ENCODE measurements at regions not wholly inside any gene's neighbourhood (a gene's known extent, or its start where the extent isn't known, plus 50 kb on each side); places are given as distances from the start of the nearest gene placed in this dataset.

GRCh38 chr2:100198461-100199230, 56.3 kb upstream of the AFF3 start:
- H3K27ac ChIP-seq: peak overlapping the region; percentile 74
- no peaks in the 10 kb centered on the region for H3K9me3 ChIP-seq (ENCODE audit: low read depth)
- no peaks in the 10 kb centered on the region for H3K27me3 ChIP-seq
- no peak for DNase-seq (ENCODE audit: low read depth in 1 of 2, low spot score in 1 of 2)
- no peak overlapping the region for H3K4me3 ChIP-seq
- H3K4me1 ChIP-seq (ENCODE audit: low read depth): peaks cover 18% of the 10 kb centered on the region
- no peak for TF ChIP-seq CTCF (IDR thresholded peaks at IDR 0.05; ENCODE audit: low read depth, low read length)
- H3K36me3 ChIP-seq: no peaks in the 10 kb centered on the region

- Histone ChIP-seq H3K27ac (peak overlapping the region; percentile 74), H3K27me3 (no peaks in the 10 kb centered on the region), H3K4me1 (ENCODE audit: low read depth) (peaks cover 18% of the 10 kb centered on the region), H3K36me3 (no peaks in the 10 kb centered on the region), H3K4me3 (no peak overlapping the region), H3K9me3 (ENCODE audit: low read depth) (no peaks in the 10 kb centered on the region)
- no peak for TF ChIP-seq CTCF (IDR thresholded peaks at IDR 0.05; ENCODE audit: low read depth, low read length)
- DNase-seq (ENCODE audit: low read depth in 1 of 2, low spot score in 1 of 2): peak; percentile 74 to 78
These were observed 55.3 kb upstream of the AFF3 start for GRCh38 chr2:100197631-100198153.

- TF ChIP-seq CTCF (IDR thresholded peaks at IDR 0.05; ENCODE audit: low read depth, low read length): no peak
- Histone ChIP-seq H3K27ac (peak overlapping the region; percentile 74), H3K4me1 (ENCODE audit: low read depth) (peaks cover 18% of the 10 kb centered on the region), H3K27me3 (no peaks in the 10 kb centered on the region), H3K4me3 (no peak overlapping the region), H3K36me3 (no peaks in the 10 kb centered on the region), H3K9me3 (ENCODE audit: low read depth) (no peaks in the 10 kb centered on the region)
- DNase-seq (ENCODE audit: low read depth in 1 of 2, low spot score in 1 of 2): no peak
These were observed 54.5 kb upstream of the AFF3 start for GRCh38 chr2:100196786-100197494.

GRCh38 chr2:100195942-100196341, 53.6 kb upstream of the AFF3 start:
- Histone ChIP-seq H3K36me3 (no peaks in the 10 kb centered on the region), H3K4me3 (no peak overlapping the region), H3K9me3 (ENCODE audit: low read depth) (no peaks in the 10 kb centered on the region), H3K27me3 (no peaks in the 10 kb centered on the region), H3K4me1 (ENCODE audit: low read depth) (peaks cover 18% of the 10 kb centered on the region), H3K27ac (no peak overlapping the region)
- no peak for DNase-seq (ENCODE audit: low read depth in 1 of 2, low spot score in 1 of 2)
- no peak for TF ChIP-seq CTCF (IDR thresholded peaks at IDR 0.05; ENCODE audit: low read depth, low read length)

DNA sequence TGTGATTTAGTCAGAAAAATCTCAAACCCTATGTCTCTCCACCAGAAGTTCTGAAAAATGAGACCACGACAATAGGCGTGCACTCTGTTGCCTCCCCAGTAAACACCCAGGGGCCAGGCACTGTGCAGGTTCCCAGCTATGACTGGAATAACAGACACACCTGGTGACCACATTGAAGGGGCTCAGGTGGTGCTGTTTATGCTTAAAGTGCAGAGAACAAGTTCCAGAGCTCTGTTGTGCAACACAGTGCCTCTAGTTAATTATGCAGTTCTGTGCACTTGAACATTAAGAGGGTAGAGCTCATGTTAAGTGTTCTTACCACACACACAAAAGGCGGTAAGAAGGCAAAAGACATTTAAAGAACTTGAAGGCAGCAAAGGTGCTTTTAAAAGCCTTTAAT, 52.6 kb upstream of the AFF3 start:
- Histone ChIP-seq H3K4me1 (ENCODE audit: low read depth) (peaks cover 18% of the 10 kb centered on the region), H3K9me3 (ENCODE audit: low read depth) (no peaks in the 10 kb centered on the region), H3K4me3 (no peak overlapping the region), H3K27me3 (no peaks in the 10 kb centered on the region), H3K36me3 (no peaks in the 10 kb centered on the region), H3K27ac (no peak overlapping the region)
- no peak for TF ChIP-seq CTCF (IDR thresholded peaks at IDR 0.05; ENCODE audit: low read depth, low read length)
- no peak for DNase-seq (ENCODE audit: low read depth in 1 of 2, low spot score in 1 of 2)

Data from cardiac muscle cell (in vitro differentiated cells and primary cell).